HUES64 (cell line): ENCODE measurements at regions not wholly inside any gene's neighbourhood (a gene's known extent, or its start where the extent isn't known, plus 50 kb on each side); places are given as distances from the start of the nearest gene placed in this dataset.

Experiments used
- H3K27ac ChIP-seq: 2 replicates; pipeline ENCODE4 v1.7.0; 2013; ENCODE audit warnings: low read depth, low read length, inconsistent platforms
- H3K27me3 ChIP-seq: 2 replicates; pipeline ENCODE4 v1.6.1; 2013; ENCODE audit warnings: mild to moderate bottlenecking, low read length; ENCODE audit not compliant: insufficient read depth
- H3K36me3 ChIP-seq: 2 replicates; pipeline ENCODE4 v1.6.1; 2013; ENCODE audit warnings: mild to moderate bottlenecking, low read length; ENCODE audit not compliant: insufficient read depth
- H3K4me1 ChIP-seq: 2 replicates; pipeline ENCODE4 v1.6.1; 2013; ENCODE audit warnings: mild to moderate bottlenecking, low read length, moderate library complexity; ENCODE audit not compliant: insufficient read depth
- H3K4me3 ChIP-seq: 2 replicates; pipeline ENCODE4 v1.5.1; 2013; ENCODE audit warnings: mild to moderate bottlenecking, low read length, moderate library complexity
- H3K9ac ChIP-seq: 2 replicates; pipeline ENCODE4 v1.6.1; 2013; ENCODE audit warnings: mild to moderate bottlenecking, low read depth, low read length
- H3K9me3 ChIP-seq: 2 replicates; pipeline ENCODE4 v1.6.1; 2013; ENCODE audit warnings: low read depth, low read length; ENCODE audit not compliant: insufficient read depth
- WGBS: fragments of 150-250, 120-280 bp; methylation state at CpG from one replicate; pipeline ENCODE4 v1.1.7; 2013; ENCODE audit warnings: missing lambda C conversion rate; 5-methylcytosine and 5-hydroxymethylcytosine counted together

GRCh38 chr20:24303393-24304170 is 165.8 kb upstream of the SYNDIG1 start:
- Histone ChIP-seq H3K27me3 (no peaks in the 10 kb centered on the region), H3K9me3 (no peaks in the 10 kb centered on the region), H3K36me3 (no peaks in the 10 kb centered on the region), H3K9ac (no peak overlapping the region), H3K4me1 (no peaks in the 10 kb centered on the region), H3K27ac (no peak overlapping the region), H3K4me3 (no peak overlapping the region)
- WGBS = 92% methylated on average over 14 of the region's 14 CpGs

DNA sequence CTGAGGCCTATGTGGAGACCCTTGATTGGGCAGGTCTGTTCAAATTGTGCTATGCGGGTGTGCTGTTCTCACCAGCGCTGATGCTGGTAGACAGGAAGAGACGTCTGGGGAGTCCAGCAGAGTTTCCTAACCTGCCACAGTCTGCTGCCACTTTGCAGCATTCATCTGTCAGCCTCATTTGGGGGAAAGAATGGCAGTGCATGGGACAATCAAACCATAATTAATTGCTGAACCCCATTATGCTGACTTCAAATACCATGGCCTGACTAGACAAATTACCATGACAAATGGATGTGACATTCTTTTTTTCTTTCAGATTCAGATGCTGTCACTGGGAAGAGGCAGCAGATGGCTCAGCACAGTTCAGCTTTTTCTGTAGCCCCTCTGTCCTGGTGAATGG is 171.4 kb upstream of the SYNDIG1 start:
- Histone ChIP-seq H3K9ac (no peak overlapping the region), H3K27ac (no peak overlapping the region), H3K27me3 (no peaks in the 10 kb centered on the region), H3K4me3 (no peak overlapping the region), H3K4me1 (0 out of 2 replicates have a peak, but pooled peaks cover 4% of the 10 kb centered on the region), H3K36me3 (no peaks in the 10 kb centered on the region), H3K9me3 (no peaks in the 10 kb centered on the region)
- 74% methylated on average over 3 of the region's 3 CpGs for WGBS

DNA sequence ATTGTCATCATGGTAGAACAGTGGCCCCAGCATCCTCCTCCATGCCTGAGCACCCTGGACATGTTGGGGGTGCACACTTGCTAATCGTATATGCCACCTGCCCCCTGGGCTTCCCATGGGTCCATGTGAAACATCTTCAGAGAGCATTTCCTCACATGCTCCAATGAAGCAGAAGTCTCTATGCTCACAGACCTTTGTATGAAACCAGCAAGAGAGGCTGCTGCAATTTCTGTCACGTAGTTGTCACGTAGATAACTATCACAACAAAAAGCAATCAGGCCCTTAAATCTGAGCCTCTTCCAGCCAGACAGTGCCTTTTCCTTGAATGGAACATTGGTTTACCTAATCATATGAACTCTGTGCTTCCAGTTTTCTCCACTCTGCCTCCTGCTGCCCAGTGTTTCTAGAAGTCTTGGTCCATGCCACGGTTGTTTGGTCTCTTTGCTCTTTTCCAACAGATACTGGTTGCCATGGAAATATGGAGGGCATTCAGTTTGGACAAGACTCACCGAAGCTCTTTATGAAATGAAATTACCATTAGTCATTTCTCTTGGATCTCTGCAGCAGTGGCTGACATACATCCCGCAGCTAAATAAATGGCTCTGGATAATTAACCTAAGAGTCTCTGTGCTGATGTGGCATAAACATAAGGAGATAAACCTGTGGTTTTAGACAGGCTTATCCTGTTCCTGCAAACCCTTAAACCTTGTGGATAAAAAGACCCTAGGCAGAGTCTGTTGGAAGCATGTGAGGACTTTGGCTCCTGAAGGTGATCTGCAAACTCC is 172.8 kb upstream of the SYNDIG1 start:
- H3K4me3 ChIP-seq = no peak overlapping the region
- no peak overlapping the region for H3K9ac ChIP-seq
- no peaks in the 10 kb centered on the region for H3K9me3 ChIP-seq
- WGBS = 91% methylated on average over 6 of the region's 6 CpGs
- H3K36me3 ChIP-seq = no peaks in the 10 kb centered on the region
- 0 out of 2 replicates have a peak, but pooled peaks cover 4% of the 10 kb centered on the region for H3K4me1 ChIP-seq
- no peak overlapping the region for H3K27ac ChIP-seq
- no peaks in the 10 kb centered on the region for H3K27me3 ChIP-seq

- Histone ChIP-seq H3K27me3 (no peaks in the 10 kb centered on the region), H3K36me3 (no peaks in the 10 kb centered on the region), H3K4me3 (no peak overlapping the region), H3K4me1 (no peaks in the 10 kb centered on the region), H3K9me3 (no peaks in the 10 kb centered on the region), H3K27ac (no peak overlapping the region), H3K9ac (no peak overlapping the region)
- WGBS = 96% methylated on average over 3 of the region's 3 CpGs
Observed at GRCh38 chr20:24291014-24291413, 178.4 kb upstream of the SYNDIG1 start.

DNA sequence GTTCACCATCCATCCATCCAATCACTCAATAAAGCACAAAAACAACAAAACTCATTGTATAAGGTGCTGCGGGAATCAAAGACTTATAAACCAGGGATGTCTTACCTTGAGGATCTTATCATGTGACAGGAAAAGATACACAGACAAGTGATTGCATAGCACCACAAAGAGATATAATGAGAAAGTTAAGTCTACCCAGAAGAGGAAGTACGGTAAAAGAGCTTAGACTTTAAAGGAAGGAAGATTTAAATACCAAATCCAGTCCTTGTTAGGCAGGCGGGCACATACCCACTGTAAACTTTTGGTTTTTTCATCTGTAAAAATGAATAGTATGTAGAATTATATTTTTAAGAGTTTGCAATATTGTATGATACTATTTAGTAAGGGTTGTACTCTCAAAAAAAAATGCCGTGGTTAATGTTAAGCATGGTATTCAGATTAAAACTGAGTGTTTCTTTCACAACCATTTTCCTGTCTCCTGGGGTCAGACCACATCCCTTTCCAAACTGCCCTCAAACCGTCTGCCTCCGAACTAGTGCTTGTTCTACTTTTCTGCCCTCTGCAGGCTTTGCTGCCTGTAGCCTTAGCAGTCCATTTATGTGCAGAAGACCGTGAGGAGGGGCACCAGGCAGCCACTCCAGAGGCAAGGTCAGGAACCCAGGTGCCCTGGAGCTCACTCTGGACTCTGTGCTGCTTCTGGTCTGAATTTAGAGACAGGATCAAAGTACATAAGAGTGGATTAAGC is 179.5 kb upstream of the SYNDIG1 start:
- no peaks in the 10 kb centered on the region for H3K36me3 ChIP-seq

DNA sequence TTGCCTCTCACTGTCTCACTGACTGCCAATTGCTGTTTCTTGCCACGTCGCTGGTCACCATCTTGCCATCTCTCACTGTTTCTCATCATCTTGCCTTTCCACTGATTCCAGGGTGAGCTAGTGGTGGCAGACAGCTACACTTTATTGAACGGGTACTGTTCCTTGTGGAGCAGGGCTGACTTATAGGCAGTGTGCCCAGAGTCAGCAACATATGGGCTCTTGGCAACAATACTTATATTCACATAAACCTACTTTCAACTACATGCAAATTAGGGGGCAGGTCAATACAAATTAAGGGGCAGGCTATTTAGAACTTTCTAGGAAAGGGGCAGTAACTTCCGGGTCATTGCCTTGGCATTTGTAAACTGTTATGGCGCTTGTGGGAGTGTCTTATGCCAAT is 186.2 kb upstream of the SYNDIG1 start:
- Histone ChIP-seq H3K4me1 (no peaks in the 10 kb centered on the region), H3K9me3 (no peaks in the 10 kb centered on the region), H3K4me3 (no peak overlapping the region), H3K27me3 (no peaks in the 10 kb centered on the region), H3K27ac (no peak overlapping the region), H3K9ac (no peak overlapping the region), H3K36me3 (no peaks in the 10 kb centered on the region)
- 93% methylated on average over 5 of the region's 5 CpGs for WGBS

More for the DNA sequence above, 179.5 kb upstream of the SYNDIG1 start:
- Histone ChIP-seq H3K4me1 (no peaks in the 10 kb centered on the region), H3K4me3 (no peak overlapping the region), H3K9ac (no peak overlapping the region), H3K9me3 (no peaks in the 10 kb centered on the region), H3K27ac (no peak overlapping the region), H3K27me3 (no peaks in the 10 kb centered on the region)
- 87% methylated on average over 7 of the region's 7 CpGs for WGBS

GRCh38 chr20:24277196-24277595 is 192.2 kb upstream of the SYNDIG1 start:
- no peaks in the 10 kb centered on the region for H3K36me3 ChIP-seq
- H3K9me3 ChIP-seq = no peaks in the 10 kb centered on the region
- WGBS = 87% methylated on average over 7 of the region's 9 CpGs
- no peak overlapping the region for H3K4me3 ChIP-seq
- no peak overlapping the region for H3K9ac ChIP-seq
- no peaks in the 10 kb centered on the region for H3K27me3 ChIP-seq
- no peaks in the 10 kb centered on the region for H3K4me1 ChIP-seq
- H3K27ac ChIP-seq = no peak overlapping the region

DNA sequence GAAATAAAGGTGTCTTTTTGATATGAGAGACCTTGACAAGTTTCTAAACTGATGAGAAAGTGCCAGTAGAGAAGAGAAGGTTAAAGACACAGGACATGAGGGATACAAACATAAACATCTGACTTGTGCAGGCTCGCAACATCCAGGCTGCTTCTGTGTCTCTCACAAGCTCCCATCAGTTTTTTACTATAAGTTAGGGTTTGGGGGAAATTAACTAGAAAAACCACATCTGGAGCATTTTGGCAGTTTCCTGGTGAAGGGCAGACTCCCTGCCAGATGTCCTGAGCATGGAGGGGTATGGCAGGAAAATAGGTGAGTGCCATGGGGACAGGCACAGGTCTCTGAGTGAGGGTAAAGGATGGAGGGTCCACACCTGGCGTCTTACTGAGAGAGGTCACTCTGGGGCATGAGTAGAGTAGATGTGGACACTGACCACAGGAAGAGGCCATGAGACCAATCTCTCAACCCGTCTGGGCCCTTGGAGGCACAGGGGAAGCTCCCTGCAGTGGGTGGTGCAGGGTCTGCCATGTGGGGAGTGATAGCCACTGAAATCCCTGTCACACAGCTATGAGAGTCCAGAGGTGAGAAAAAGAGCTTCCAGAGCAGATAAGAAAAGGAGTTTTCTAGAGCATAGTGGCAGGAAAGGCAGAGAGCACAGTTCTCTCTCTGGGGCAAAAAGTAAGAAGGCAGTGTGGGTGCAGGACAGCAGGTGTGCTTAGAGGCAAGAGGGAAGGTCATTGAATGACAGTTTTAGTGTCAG is 193.3 kb upstream of the SYNDIG1 start:
- no peaks in the 10 kb centered on the region for H3K36me3 ChIP-seq
- 83% methylated on average over 3 of the region's 3 CpGs for WGBS
- no peak overlapping the region for H3K27ac ChIP-seq
- H3K27me3 ChIP-seq = no peaks in the 10 kb centered on the region
- no peak overlapping the region for H3K4me3 ChIP-seq
- H3K9me3 ChIP-seq = no peaks in the 10 kb centered on the region
- no peaks in the 10 kb centered on the region for H3K4me1 ChIP-seq
- no peak overlapping the region for H3K9ac ChIP-seq

DNA sequence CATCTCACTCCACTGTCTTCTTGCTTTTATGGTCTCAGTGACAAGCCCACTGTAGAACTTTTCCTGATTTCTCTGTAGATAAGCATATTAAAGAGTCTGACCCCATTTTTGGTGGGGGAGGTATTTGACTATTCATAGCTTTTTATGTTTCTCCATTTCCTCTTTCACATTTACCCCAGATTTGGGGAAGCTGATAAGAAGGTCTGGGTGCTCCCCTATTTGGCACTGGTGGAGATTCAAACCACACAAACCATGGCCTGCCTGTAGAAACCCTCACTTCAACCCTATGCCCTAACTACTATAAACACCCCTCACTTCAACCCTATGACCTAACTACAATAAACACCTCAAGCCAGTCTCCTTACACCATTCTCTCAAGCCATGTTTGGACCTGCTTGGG is 196.2 kb upstream of the SYNDIG1 start:
- H3K4me3 ChIP-seq = no peak overlapping the region
- no peaks in the 10 kb centered on the region for H3K27me3 ChIP-seq
- no peaks in the 10 kb centered on the region for H3K9me3 ChIP-seq
- no peaks in the 10 kb centered on the region for H3K36me3 ChIP-seq
- H3K4me1 ChIP-seq = no peaks in the 10 kb centered on the region
- no peak overlapping the region for H3K27ac ChIP-seq
- H3K9ac ChIP-seq = no peak overlapping the region

- WGBS = 81% methylated on average over 3 of the region's 3 CpGs
- H3K36me3 ChIP-seq = no peaks in the 10 kb centered on the region
- H3K4me1 ChIP-seq = no peaks in the 10 kb centered on the region
- H3K27ac ChIP-seq = no peak overlapping the region
- H3K9me3 ChIP-seq = no peaks in the 10 kb centered on the region
- no peaks in the 10 kb centered on the region for H3K27me3 ChIP-seq
- no peak overlapping the region for H3K4me3 ChIP-seq
- no peak overlapping the region for H3K9ac ChIP-seq
Observed at GRCh38 chr20:24261351-24261750, 208.1 kb upstream of the SYNDIG1 start.
